WTC11 (cell line): ENCODE measurements at regions not wholly inside any gene's neighbourhood (a gene's known extent, or its start where the extent isn't known, plus 50 kb on each side); places are given as distances from the start of the nearest gene placed in this dataset.

Experiments
- ATAC-seq: fragments of 200-7000 bp; cut with Tn5 transposase; 2 replicates; pipeline ENCODE4 v1.10.0; 2021; ENCODE audit warnings: mild to moderate bottlenecking, moderate library complexity
- CTCF ChIA-PET: fragments of 300-600 bp; sonication (Branson Sonifier 250); formaldehyde crosslinking; loops from one replicate; lab custom pipeline; 2021; ENCODE audit warnings: antibody characterized with exemption; lab: Charles Lee
- POLR2A ChIA-PET: fragments of 350-600 bp; sonication (Branson Sonifier 250); formaldehyde crosslinking; loops from one replicate; lab custom pipeline; 2021; ENCODE audit warnings: antibody characterized with exemption; lab: Charles Lee
- DNase-seq: peaks from one replicate; pipeline ENCODE4 v3.0.0; 2021; ENCODE audit warnings: low spot score
- H3K27ac Mint-ChIP-seq: 2 replicates; pipeline ENCODE4 v1.8.0; 2021; ENCODE audit warnings: mixed read lengths
- H3K27me3 Mint-ChIP-seq: 2 replicates; pipeline ENCODE4 v1.8.0; 2021; ENCODE audit warnings: low read depth, mild to moderate bottlenecking, moderate library complexity, mixed read lengths
- H3K36me3 Mint-ChIP-seq: 2 replicates; pipeline ENCODE4 v1.8.0; 2021; ENCODE audit warnings: mixed read lengths
- H3K4me1 Mint-ChIP-seq: 2 replicates; pipeline ENCODE4 v1.8.0; 2022; ENCODE audit warnings: mixed read lengths
- H3K4me3 Mint-ChIP-seq: 2 replicates; pipeline ENCODE4 v1.8.0; 2021; ENCODE audit warnings: mild to moderate bottlenecking, moderate library complexity, mixed read lengths
- H3K9me3 Mint-ChIP-seq: 2 replicates; pipeline ENCODE4 v1.8.0; 2021; ENCODE audit warnings: mixed read lengths
- CBFB ChIP-seq: sonication (generic); formaldehyde crosslinking; IDR thresholded peaks from 2 replicates; pipeline ENCODE4 v1.8.1; 2022; ENCODE audit warnings: mild to moderate bottlenecking, low read depth, missing genetic modification reagents
- GTF2I ChIP-seq: fragments of 250-450 bp; sonication (Bioruptor Pico); conservative IDR thresholded peaks from 2 replicates; pipeline ENCODE4 v1.4.0; 2021; ENCODE audit warnings: mild to moderate bottlenecking
- NFE2L1 ChIP-seq: sonication (generic); formaldehyde crosslinking; IDR thresholded peaks from 2 replicates; pipeline ENCODE4 v1.8.1; 2023; ENCODE audit warnings: missing genetic modification reagents
- NFYB ChIP-seq: sonication (generic); formaldehyde crosslinking; conservative IDR thresholded peaks from 2 replicates; pipeline ENCODE4 v1.8.0; 2022; ENCODE audit warnings: low read depth, missing genetic modification reagents
- PRRX2 ChIP-seq: fragments of 250-450 bp; sonication (Bioruptor Pico); IDR thresholded peaks from 2 replicates; pipeline ENCODE4 v1.8.0; 2021; ENCODE audit warnings: mild to moderate bottlenecking
- RELA ChIP-seq: sonication (generic); formaldehyde crosslinking; IDR thresholded peaks from 2 replicates; pipeline ENCODE4 v1.8.1; 2022; ENCODE audit warnings: missing genetic modification reagents, mild to moderate bottlenecking, borderline replicate concordance
- SOX15 ChIP-seq: fragments of 250-450 bp; sonication (Bioruptor Pico); IDR thresholded peaks from 2 replicates; pipeline ENCODE4 v1.9.0; 2021; ENCODE audit warnings: mild to moderate bottlenecking
- TCF7 ChIP-seq: sonication (generic); formaldehyde crosslinking; IDR thresholded peaks from 2 replicates; pipeline ENCODE4 v1.8.0; 2022; ENCODE audit warnings: mild to moderate bottlenecking, low read depth, missing genetic modification reagents, moderate library complexity
- TEAD1 ChIP-seq: sonication (generic); formaldehyde crosslinking; IDR thresholded peaks from 2 replicates; pipeline ENCODE4 v1.8.0; 2022; ENCODE audit warnings: mild to moderate bottlenecking, missing genetic modification reagents
- ZNF396 ChIP-seq: fragments of 250-450 bp; sonication (Bioruptor Pico); IDR thresholded peaks from 2 replicates; pipeline ENCODE4 v1.8.0; 2021; ENCODE audit warnings: mild to moderate bottlenecking, moderate library complexity, borderline replicate concordance
- ZNF416 ChIP-seq: fragments of 250-450 bp; sonication (Bioruptor Pico); IDR thresholded peaks from 2 replicates; pipeline ENCODE4 v1.9.0; 2021; ENCODE audit warnings: mild to moderate bottlenecking, inconsistent platforms
- TF ChIP-seq, protein P1 (sequence below): sonication (generic); formaldehyde crosslinking; IDR thresholded peaks from 2 replicates; pipeline ENCODE4 v1.8.0; 2023; ENCODE audit warnings: mild to moderate bottlenecking, missing genetic modification reagents
- TF ChIP-seq, protein P2 (sequence below): sonication (generic); formaldehyde crosslinking; IDR thresholded peaks from 2 replicates; pipeline ENCODE4 v1.8.1; 2022; ENCODE audit warnings: low read depth, missing genetic modification reagents, borderline replicate concordance
- TF ChIP-seq, protein P3 (sequence below): fragments of 250-450 bp; sonication (Bioruptor Pico); IDR thresholded peaks from 2 replicates; pipeline ENCODE4 v1.9.0; 2021; ENCODE audit warnings: moderate library complexity, mild to moderate bottlenecking, inconsistent platforms, borderline replicate concordance
- TF ChIP-seq, protein P4 (sequence below): sonication (generic); formaldehyde crosslinking; IDR thresholded peaks from 2 replicates; pipeline ENCODE4 v1.8.1; 2023; ENCODE audit warnings: mild to moderate bottlenecking, missing genetic modification reagents, moderate library complexity
- TF ChIP-seq, protein P5 (sequence below): fragments of 250-450 bp; sonication (Bioruptor Pico); IDR thresholded peaks from 2 replicates; pipeline ENCODE4 v1.9.0; 2021; ENCODE audit warnings: mild to moderate bottlenecking
- TF ChIP-seq, protein P6 (sequence below): sonication (generic); formaldehyde crosslinking; IDR thresholded peaks from 2 replicates; pipeline ENCODE4 v1.8.0; 2022; ENCODE audit warnings: mild to moderate bottlenecking, missing genetic modification reagents
- TF ChIP-seq, protein P7 (sequence below): sonication (generic); formaldehyde crosslinking; IDR thresholded peaks from 2 replicates; pipeline ENCODE4 v1.8.1; 2022; ENCODE audit warnings: missing genetic modification reagents, borderline replicate concordance

DNA sequence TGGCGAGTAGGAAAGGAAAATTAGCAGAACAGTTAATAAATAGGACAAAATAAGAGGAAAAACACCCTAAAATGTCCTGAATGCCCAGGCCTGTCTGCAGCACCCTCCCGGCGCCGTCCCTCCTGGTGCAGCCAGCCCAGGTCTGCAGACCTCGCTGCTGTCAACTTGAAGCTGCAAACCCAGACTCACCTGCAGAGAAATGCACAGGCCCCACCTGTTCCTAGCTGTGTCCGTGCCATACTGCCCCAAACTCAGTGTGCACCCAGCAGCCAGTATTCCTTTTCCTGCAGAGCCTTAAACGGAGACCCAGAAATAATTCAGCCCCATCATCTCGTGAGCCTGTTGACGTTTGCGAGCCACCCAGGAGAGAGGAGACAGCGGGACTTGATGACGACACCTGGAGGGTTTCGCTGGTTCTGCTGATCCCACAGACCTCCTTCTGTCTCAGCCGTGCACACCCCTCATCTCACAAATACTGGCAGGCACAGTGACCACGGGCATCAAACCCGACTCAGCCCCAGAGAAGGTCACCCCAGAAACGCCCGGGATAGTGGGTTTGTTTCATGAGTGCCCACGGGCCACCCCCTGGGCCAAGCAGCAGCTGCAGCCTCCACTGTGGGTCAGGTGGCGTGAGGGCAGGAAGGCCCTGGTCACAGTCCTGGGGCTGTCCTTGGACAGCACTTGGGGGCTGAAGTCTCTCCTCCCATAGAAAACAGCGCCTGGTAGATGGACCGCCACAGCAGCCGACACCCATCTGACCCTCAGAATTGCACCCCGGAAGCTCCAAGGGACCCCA lies 239.5 kb upstream of the SALL3 start:
- POLR2A ChIA-PET, result interaction anchor here (0.6 kb wide), 1 partner anchor 1678 kb away, joined by 4 read pairs; no protein-coding TSS in a partner anchor
- H3K4me3 Mint-ChIP-seq, result no peak overlapping the region
- ATAC-seq (no peak), DNase-seq (no peak)
- CTCF ChIA-PET, result no interaction called here
- no peak overlapping the region for H3K27ac Mint-ChIP-seq
- peaks cover 5% of the 10 kb centered on the region for H3K27me3 Mint-ChIP-seq
- H3K4me1 Mint-ChIP-seq, result no peaks in the 10 kb centered on the region
- no peak for TF ChIP-seq PRRX2
- TF ChIP-seq, protein P1, sequence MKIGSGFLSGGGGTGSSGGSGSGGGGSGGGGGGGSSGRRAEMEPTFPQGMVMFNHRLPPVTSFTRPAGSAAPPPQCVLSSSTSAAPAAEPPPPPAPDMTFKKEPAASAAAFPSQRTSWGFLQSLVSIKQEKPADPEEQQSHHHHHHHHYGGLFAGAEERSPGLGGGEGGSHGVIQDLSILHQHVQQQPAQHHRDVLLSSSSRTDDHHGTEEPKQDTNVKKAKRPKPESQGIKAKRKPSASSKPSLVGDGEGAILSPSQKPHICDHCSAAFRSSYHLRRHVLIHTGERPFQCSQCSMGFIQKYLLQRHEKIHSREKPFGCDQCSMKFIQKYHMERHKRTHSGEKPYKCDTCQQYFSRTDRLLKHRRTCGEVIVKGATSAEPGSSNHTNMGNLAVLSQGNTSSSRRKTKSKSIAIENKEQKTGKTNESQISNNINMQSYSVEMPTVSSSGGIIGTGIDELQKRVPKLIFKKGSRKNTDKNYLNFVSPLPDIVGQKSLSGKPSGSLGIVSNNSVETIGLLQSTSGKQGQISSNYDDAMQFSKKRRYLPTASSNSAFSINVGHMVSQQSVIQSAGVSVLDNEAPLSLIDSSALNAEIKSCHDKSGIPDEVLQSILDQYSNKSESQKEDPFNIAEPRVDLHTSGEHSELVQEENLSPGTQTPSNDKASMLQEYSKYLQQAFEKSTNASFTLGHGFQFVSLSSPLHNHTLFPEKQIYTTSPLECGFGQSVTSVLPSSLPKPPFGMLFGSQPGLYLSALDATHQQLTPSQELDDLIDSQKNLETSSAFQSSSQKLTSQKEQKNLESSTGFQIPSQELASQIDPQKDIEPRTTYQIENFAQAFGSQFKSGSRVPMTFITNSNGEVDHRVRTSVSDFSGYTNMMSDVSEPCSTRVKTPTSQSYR (CRISPR knock-in tag), result no peak
- TF ChIP-seq NFYB (CRISPR knock-in tag), result no peak
- TF ChIP-seq, protein P2, sequence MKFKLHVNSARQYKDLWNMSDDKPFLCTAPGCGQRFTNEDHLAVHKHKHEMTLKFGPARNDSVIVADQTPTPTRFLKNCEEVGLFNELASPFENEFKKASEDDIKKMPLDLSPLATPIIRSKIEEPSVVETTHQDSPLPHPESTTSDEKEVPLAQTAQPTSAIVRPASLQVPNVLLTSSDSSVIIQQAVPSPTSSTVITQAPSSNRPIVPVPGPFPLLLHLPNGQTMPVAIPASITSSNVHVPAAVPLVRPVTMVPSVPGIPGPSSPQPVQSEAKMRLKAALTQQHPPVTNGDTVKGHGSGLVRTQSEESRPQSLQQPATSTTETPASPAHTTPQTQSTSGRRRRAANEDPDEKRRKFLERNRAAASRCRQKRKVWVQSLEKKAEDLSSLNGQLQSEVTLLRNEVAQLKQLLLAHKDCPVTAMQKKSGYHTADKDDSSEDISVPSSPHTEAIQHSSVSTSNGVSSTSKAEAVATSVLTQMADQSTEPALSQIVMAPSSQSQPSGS (CRISPR knock-in tag), result no peak
- TF ChIP-seq, protein P3, sequence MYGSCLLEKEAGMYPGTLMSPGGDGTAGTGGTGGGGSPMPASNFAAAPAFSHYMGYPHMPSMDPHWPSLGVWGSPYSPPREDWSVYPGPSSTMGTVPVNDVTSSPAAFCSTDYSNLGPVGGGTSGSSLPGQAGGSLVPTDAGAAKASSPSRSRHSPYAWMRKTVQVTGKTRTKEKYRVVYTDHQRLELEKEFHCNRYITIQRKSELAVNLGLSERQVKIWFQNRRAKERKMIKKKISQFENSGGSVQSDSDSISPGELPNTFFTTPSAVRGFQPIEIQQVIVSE (CRISPR knock-in tag), result no peak
- TF ChIP-seq ZNF416, result no peak
- TF ChIP-seq GTF2I (CRISPR knock-in tag), result no peak
- TF ChIP-seq, protein P4, sequence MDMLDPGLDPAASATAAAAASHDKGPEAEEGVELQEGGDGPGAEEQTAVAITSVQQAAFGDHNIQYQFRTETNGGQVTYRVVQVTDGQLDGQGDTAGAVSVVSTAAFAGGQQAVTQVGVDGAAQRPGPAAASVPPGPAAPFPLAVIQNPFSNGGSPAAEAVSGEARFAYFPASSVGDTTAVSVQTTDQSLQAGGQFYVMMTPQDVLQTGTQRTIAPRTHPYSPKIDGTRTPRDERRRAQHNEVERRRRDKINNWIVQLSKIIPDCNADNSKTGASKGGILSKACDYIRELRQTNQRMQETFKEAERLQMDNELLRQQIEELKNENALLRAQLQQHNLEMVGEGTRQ, result no peak
- no peak for TF ChIP-seq RELA (CRISPR knock-in tag)
- TF ChIP-seq TEAD1, result no peak
- no peak for TF ChIP-seq TCF7 (CRISPR knock-in tag)
- H3K36me3 Mint-ChIP-seq, result peaks cover 16% of the 10 kb centered on the region; the same call in 1 of the 2 replicates
- peaks cover 18% of the 10 kb centered on the region for H3K9me3 Mint-ChIP-seq

DNA sequence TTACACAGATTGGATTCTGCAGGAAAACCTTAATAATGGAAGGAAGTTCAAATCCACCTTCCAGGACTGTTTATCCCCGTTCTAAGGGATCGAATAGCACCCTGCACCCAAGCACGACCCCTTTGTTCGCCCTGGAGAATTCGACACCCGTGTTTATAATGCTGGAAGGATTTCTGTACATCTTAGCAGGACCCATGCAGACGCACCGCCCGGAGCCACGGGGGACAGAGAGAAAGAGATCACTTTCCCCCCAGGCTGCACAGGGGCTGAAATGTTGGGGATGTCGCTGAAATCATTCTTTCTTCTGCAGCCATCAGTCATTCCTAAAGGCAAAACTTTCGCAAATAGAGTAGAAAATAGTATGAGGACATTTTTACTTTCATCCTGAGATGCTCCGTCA lies 238.7 kb upstream of the SALL3 start:
- no peak for ATAC-seq
- CTCF ChIA-PET, result no interaction called here

More for the DNA sequence above, 238.7 kb upstream of the SALL3 start:
- peaks cover 5% of the 10 kb centered on the region for H3K27me3 Mint-ChIP-seq
- peaks cover 18% of the 10 kb centered on the region for H3K9me3 Mint-ChIP-seq
- no peak overlapping the region for H3K27ac Mint-ChIP-seq
- no peaks in the 10 kb centered on the region for H3K4me1 Mint-ChIP-seq
- TF ChIP-seq, protein P5, sequence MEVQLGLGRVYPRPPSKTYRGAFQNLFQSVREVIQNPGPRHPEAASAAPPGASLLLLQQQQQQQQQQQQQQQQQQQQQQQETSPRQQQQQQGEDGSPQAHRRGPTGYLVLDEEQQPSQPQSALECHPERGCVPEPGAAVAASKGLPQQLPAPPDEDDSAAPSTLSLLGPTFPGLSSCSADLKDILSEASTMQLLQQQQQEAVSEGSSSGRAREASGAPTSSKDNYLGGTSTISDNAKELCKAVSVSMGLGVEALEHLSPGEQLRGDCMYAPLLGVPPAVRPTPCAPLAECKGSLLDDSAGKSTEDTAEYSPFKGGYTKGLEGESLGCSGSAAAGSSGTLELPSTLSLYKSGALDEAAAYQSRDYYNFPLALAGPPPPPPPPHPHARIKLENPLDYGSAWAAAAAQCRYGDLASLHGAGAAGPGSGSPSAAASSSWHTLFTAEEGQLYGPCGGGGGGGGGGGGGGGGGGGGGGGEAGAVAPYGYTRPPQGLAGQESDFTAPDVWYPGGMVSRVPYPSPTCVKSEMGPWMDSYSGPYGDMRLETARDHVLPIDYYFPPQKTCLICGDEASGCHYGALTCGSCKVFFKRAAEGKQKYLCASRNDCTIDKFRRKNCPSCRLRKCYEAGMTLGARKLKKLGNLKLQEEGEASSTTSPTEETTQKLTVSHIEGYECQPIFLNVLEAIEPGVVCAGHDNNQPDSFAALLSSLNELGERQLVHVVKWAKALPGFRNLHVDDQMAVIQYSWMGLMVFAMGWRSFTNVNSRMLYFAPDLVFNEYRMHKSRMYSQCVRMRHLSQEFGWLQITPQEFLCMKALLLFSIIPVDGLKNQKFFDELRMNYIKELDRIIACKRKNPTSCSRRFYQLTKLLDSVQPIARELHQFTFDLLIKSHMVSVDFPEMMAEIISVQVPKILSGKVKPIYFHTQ, result no peak
- TF ChIP-seq CBFB (CRISPR knock-in tag), result no peak
- no peak for TF ChIP-seq ZNF416
- no peak for TF ChIP-seq RELA (CRISPR knock-in tag)
- TF ChIP-seq ZNF396 (CRISPR knock-in tag), result no peak
- no peak for TF ChIP-seq NFE2L1 (CRISPR knock-in tag)
- TF ChIP-seq, protein P6, sequence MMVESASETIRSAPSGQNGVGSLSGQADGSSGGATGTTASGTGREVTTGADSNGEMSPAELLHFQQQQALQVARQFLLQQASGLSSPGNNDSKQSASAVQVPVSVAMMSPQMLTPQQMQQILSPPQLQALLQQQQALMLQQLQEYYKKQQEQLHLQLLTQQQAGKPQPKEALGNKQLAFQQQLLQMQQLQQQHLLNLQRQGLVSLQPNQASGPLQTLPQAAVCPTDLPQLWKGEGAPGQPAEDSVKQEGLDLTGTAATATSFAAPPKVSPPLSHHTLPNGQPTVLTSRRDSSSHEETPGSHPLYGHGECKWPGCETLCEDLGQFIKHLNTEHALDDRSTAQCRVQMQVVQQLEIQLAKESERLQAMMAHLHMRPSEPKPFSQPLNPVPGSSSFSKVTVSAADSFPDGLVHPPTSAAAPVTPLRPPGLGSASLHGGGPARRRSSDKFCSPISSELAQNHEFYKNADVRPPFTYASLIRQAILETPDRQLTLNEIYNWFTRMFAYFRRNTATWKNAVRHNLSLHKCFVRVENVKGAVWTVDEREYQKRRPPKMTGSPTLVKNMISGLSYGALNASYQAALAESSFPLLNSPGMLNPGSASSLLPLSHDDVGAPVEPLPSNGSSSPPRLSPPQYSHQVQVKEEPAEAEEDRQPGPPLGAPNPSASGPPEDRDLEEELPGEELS (CRISPR knock-in tag), result no peak
- TF ChIP-seq SOX15 (CRISPR knock-in tag), result no peak
- TF ChIP-seq, protein P7, sequence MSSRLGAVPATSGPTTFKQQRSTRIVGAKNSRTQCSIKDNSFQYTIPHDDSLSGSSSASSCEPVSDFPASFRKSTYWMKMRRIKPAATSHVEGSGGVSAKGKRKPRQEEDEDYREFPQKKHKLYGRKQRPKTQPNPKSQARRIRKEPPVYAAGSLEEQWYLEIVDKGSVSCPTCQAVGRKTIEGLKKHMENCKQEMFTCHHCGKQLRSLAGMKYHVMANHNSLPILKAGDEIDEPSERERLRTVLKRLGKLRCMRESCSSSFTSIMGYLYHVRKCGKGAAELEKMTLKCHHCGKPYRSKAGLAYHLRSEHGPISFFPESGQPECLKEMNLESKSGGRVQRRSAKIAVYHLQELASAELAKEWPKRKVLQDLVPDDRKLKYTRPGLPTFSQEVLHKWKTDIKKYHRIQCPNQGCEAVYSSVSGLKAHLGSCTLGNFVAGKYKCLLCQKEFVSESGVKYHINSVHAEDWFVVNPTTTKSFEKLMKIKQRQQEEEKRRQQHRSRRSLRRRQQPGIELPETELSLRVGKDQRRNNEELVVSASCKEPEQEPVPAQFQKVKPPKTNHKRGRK, result no peak
- no peak for TF ChIP-seq TCF7 (CRISPR knock-in tag)
- no peak overlapping the region for H3K4me3 Mint-ChIP-seq
- POLR2A ChIA-PET, result no interaction called here
- H3K36me3 Mint-ChIP-seq, result peaks cover 16% of the 10 kb centered on the region; the same call in 1 of the 2 replicates
- DNase-seq, result no peak
